ENCODE measurements at regions not wholly inside any gene's neighbourhood (a gene's known extent, or its start where the extent isn't known, plus 50 kb on each side); places are given as distances from the start of the nearest gene placed in this dataset.

GRCh38 chr1:201636510-201636971 is 97.6 kb downstream of the NAV1 start:
- Histone ChIP-seq H3K27ac (ENCODE audit: low read depth, low read length) (no peak overlapping the region), H3K4me2 (ENCODE audit: low read length) (no peak overlapping the region), H3K4me1 (ENCODE audit: control insufficient read depth in 1 of 2, insufficient read depth in 2 of 2, low read length in 2 of 2) (no peaks in the 10 kb centered on the region), H3K9ac (ENCODE audit: low read length) (no peak overlapping the region), H2BK12ac (ENCODE audit: low read length) (no peak overlapping the region), H2BK120ac (ENCODE audit: insufficient read depth, low read length, poor library complexity) (no peak overlapping the region), H2BK5ac (ENCODE audit: low read depth, low read length, poor library complexity) (no peak overlapping the region), H3K18ac (ENCODE audit: low read length) (no peak overlapping the region), H2AK5ac (ENCODE audit: low read length) (no peak overlapping the region), H3K23ac (ENCODE audit: low read length) (no peak overlapping the region), H3K9me3 (ENCODE audit: insufficient read depth, low read depth, low read length) (no peaks in the 10 kb centered on the region), H3K36me3 (ENCODE audit: control insufficient read depth in 1 of 2, insufficient read depth in 2 of 2, low read length in 2 of 2) (peaks cover 28 to 39% of the 10 kb centered on the region in 2 experiments), H4K12ac (ENCODE audit: low read depth, low read length) (no peak overlapping the region), H3K79me2 (ENCODE audit: control insufficient read depth, insufficient read depth, low read length, poor library complexity) (no peaks in the 10 kb centered on the region), H4K8ac (ENCODE audit: low read depth, low read length) (no peak overlapping the region), H3K79me1 (ENCODE audit: low read length) (no peaks in the 10 kb centered on the region), H3K4me3 (ENCODE audit: low read depth, low read length) (no peak overlapping the region), H2AFZ (ENCODE audit: insufficient read depth, low read length, poor library complexity) (no peak overlapping the region), H3K4ac (ENCODE audit: low read depth, low read length) (no peak overlapping the region), H3K14ac (ENCODE audit: low read length) (no peak overlapping the region), H3K27me3 (ENCODE audit: insufficient read depth, low read length) (no peaks in the 10 kb centered on the region), H4K91ac (ENCODE audit: low read depth, low read length) (no peak overlapping the region)
- WGBS (ENCODE audit: extremely low coverage, insufficient coverage, insufficient read length): no CpG with 5 or more reads among the region's 3 CpGs
- DNase-seq: no peak

DNA sequence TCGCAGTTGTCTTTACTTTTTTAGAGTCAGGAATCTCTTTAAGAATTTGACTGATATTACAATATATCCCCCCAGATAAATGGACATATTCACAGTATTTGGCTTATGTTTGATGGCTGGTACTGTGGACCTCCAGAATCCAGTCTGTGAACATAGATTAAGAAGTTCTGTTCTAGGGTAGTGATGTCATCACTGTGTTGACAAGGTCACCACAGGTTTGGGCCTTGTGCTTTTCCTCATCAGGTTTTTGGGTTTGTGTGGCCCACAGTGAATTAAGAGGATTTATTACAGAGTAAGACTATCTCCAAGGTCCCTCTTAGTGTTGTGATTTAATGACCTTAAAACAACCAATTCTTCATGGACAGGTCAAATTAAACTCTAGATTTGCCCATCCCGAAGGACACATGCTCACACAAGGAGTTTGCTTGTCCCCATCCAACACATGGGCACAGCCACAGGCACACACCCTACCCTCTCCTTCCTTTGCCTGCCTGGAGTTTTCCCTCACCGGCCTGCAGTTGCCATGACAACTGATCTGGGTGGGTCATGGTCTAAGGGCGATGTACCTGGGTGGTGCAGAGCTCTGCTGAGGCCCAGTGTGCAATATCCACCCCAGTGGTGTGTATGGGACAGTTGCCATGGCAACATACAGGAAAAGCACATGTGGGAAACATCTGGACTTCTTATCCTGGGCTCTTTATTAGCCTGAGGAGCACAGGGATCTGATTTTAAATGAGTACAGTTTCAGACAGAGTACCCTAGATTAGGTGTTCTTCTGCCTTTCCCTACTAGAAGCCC is 98.6 kb downstream of the NAV1 start:
- Histone ChIP-seq H3K18ac (ENCODE audit: low read length) (no peak overlapping the region), H3K4me3 (ENCODE audit: low read depth, low read length) (no peak overlapping the region), H3K79me1 (ENCODE audit: low read length) (no peaks in the 10 kb centered on the region), H3K27me3 (ENCODE audit: insufficient read depth, low read length) (no peaks in the 10 kb centered on the region), H2BK5ac (ENCODE audit: low read depth, low read length, poor library complexity) (no peak overlapping the region), H3K9me3 (ENCODE audit: insufficient read depth, low read depth, low read length) (no peaks in the 10 kb centered on the region), H2AK5ac (ENCODE audit: low read length) (no peak overlapping the region), H3K27ac (ENCODE audit: low read depth, low read length) (no peak overlapping the region), H4K12ac (ENCODE audit: low read depth, low read length) (no peak overlapping the region), H3K4me1 (ENCODE audit: control insufficient read depth in 1 of 2, insufficient read depth in 2 of 2, low read length in 2 of 2) (no peaks in the 10 kb centered on the region), H3K14ac (ENCODE audit: low read length) (no peak overlapping the region), H3K23ac (ENCODE audit: low read length) (no peak overlapping the region), H3K9ac (ENCODE audit: low read length) (no peak overlapping the region), H3K79me2 (ENCODE audit: control insufficient read depth, insufficient read depth, low read length, poor library complexity) (no peaks in the 10 kb centered on the region), H4K91ac (ENCODE audit: low read depth, low read length) (no peak overlapping the region), H4K8ac (ENCODE audit: low read depth, low read length) (no peak overlapping the region), H3K4me2 (ENCODE audit: low read length) (no peak overlapping the region), H2BK120ac (ENCODE audit: insufficient read depth, low read length, poor library complexity) (no peak overlapping the region), H2AFZ (ENCODE audit: insufficient read depth, low read length, poor library complexity) (no peak overlapping the region), H2BK12ac (ENCODE audit: low read length) (no peak overlapping the region), H3K36me3 (ENCODE audit: control insufficient read depth in 1 of 2, insufficient read depth in 2 of 2, low read length in 2 of 2) (peaks cover 25 to 36% of the 10 kb centered on the region in 2 experiments), H3K4ac (ENCODE audit: low read depth, low read length) (no peak overlapping the region)
- DNase-seq: peak in 1 of 2 donors; percentile 38
- no CpG with 5 or more reads among the region's 4 CpGs for WGBS (ENCODE audit: extremely low coverage, insufficient coverage, insufficient read length)

DNA sequence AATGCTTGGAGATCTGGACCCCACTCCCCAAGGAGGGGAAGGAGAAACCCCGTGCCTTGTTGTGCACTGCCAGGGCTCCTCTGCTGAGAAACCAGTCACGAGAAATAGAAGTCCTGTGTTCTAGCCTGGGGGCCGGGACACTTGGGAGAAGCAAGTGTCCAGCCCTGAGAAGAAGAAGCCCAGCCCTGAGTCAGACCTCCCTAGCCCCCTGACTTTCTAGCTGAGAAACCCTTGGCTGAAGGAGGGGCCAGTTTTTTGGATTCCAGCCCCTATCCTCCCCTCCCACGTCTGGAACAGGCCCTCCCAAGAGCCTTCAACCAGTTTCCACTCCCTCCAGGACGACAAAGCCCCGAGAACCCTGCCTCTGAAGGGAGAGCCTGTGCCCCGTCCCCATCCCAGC is 100.5 kb downstream of the NAV1 start:
- no peak overlapping the region for H2BK12ac ChIP-seq (ENCODE audit: low read length)
- no peak overlapping the region for H2BK120ac ChIP-seq (ENCODE audit: insufficient read depth, low read length, poor library complexity)
- no peaks in the 10 kb centered on the region for H3K27me3 ChIP-seq (ENCODE audit: insufficient read depth, low read length)

GRCh38 chr1:201639826-201640225 is 100.9 kb downstream of the NAV1 start:
- WGBS (ENCODE audit: extremely low coverage, insufficient coverage, insufficient read length): no CpG with 5 or more reads among the region's 6 CpGs
- Histone ChIP-seq H3K27me3 (ENCODE audit: insufficient read depth, low read length) (no peaks in the 10 kb centered on the region), H3K36me3 (ENCODE audit: control insufficient read depth in 1 of 2, insufficient read depth in 2 of 2, low read length in 2 of 2) (peaks cover 21 to 39% of the 10 kb centered on the region in 2 experiments), H3K18ac (ENCODE audit: low read length) (no peak overlapping the region), H2AFZ (ENCODE audit: insufficient read depth, low read length, poor library complexity) (no peak overlapping the region), H3K4me2 (ENCODE audit: low read length) (no peak overlapping the region), H3K4me3 (ENCODE audit: low read depth, low read length) (no peak overlapping the region), H3K14ac (ENCODE audit: low read length) (no peak overlapping the region), H3K9me3 (ENCODE audit: insufficient read depth, low read depth, low read length) (no peaks in the 10 kb centered on the region), H3K9ac (ENCODE audit: low read length) (no peak overlapping the region), H3K79me1 (ENCODE audit: low read length) (no peaks in the 10 kb centered on the region), H2BK12ac (ENCODE audit: low read length) (no peak overlapping the region), H3K23ac (ENCODE audit: low read length) (no peak overlapping the region), H2BK120ac (ENCODE audit: insufficient read depth, low read length, poor library complexity) (no peak overlapping the region), H3K27ac (ENCODE audit: low read depth, low read length) (no peak overlapping the region), H3K4me1 (ENCODE audit: control insufficient read depth in 1 of 2, insufficient read depth in 2 of 2, low read length in 2 of 2) (no peaks in the 10 kb centered on the region), H3K79me2 (ENCODE audit: control insufficient read depth, insufficient read depth, low read length, poor library complexity) (no peaks in the 10 kb centered on the region), H3K4ac (ENCODE audit: low read depth, low read length) (no peak overlapping the region), H2AK5ac (ENCODE audit: low read length) (no peak overlapping the region), H2BK5ac (ENCODE audit: low read depth, low read length, poor library complexity) (no peak overlapping the region), H4K91ac (ENCODE audit: low read depth, low read length) (no peak overlapping the region), H4K12ac (ENCODE audit: low read depth, low read length) (no peak overlapping the region), H4K8ac (ENCODE audit: low read depth, low read length) (no peak overlapping the region)
- no peak for DNase-seq

More for the DNA sequence above, 100.5 kb downstream of the NAV1 start:
- H4K12ac ChIP-seq (ENCODE audit: low read depth, low read length): no peak overlapping the region
- H3K18ac ChIP-seq (ENCODE audit: low read length): no peak overlapping the region
- no peaks in the 10 kb centered on the region for H3K9me3 ChIP-seq (ENCODE audit: insufficient read depth, low read depth, low read length)
- H2AK5ac ChIP-seq (ENCODE audit: low read length): no peak overlapping the region
- no CpG with 5 or more reads among the region's 7 CpGs for WGBS (ENCODE audit: extremely low coverage, insufficient coverage, insufficient read length)
- no peak overlapping the region for H3K23ac ChIP-seq (ENCODE audit: low read length)
- H3K4me3 ChIP-seq (ENCODE audit: low read depth, low read length): no peak overlapping the region
- no peaks in the 10 kb centered on the region for H3K4me1 ChIP-seq (ENCODE audit: control insufficient read depth in 1 of 2, insufficient read depth in 2 of 2, low read length in 2 of 2)
- H2AFZ ChIP-seq (ENCODE audit: insufficient read depth, low read length, poor library complexity): no peak overlapping the region
- no peak overlapping the region for H3K27ac ChIP-seq (ENCODE audit: low read depth, low read length)
- H3K4me2 ChIP-seq (ENCODE audit: low read length): no peak overlapping the region
- no peak for DNase-seq
- H3K79me2 ChIP-seq (ENCODE audit: control insufficient read depth, insufficient read depth, low read length, poor library complexity): no peaks in the 10 kb centered on the region
- peaks cover 21 to 40% of the 10 kb centered on the region in 2 experiments for H3K36me3 ChIP-seq (ENCODE audit: control insufficient read depth in 1 of 2, insufficient read depth in 2 of 2, low read length in 2 of 2)
- no peaks in the 10 kb centered on the region for H3K79me1 ChIP-seq (ENCODE audit: low read length)
- H3K9ac ChIP-seq (ENCODE audit: low read length): no peak overlapping the region
- H2BK5ac ChIP-seq (ENCODE audit: low read depth, low read length, poor library complexity): no peak overlapping the region
- H3K14ac ChIP-seq (ENCODE audit: low read length): no peak overlapping the region
- no peak overlapping the region for H4K91ac ChIP-seq (ENCODE audit: low read depth, low read length)
- no peak overlapping the region for H4K8ac ChIP-seq (ENCODE audit: low read depth, low read length)
- no peak overlapping the region for H3K4ac ChIP-seq (ENCODE audit: low read depth, low read length)
